HepG2 (cell line): ENCODE measurements at regions not wholly inside any gene's neighbourhood (a gene's known extent, or its start where the extent isn't known, plus 50 kb on each side); places are given as distances from the start of the nearest gene placed in this dataset.

ENCODE experiments used
- MAZ ChIP-seq, 2 experiments: sonication (generic) in 1 of 2; formaldehyde crosslinking in 1 of 2; IDR thresholded peaks; 2 replicates each; pipeline versions ENCODE4 v1.5.0 to v1.6.1; 2012 to 2020; ENCODE audit warnings: low read depth in 2 of 2, mild to moderate bottlenecking in 2 of 2, borderline replicate concordance in 1 of 2, improper control_type of control experiment in 1 of 2, low read length in 1 of 2, missing genetic modification reagents in 1 of 2, moderate library complexity in 1 of 2
- POLR2AphosphoS5 ChIP-seq: IDR thresholded peaks from 2 replicates; pipeline ENCODE4 v1.6.1; 2012; ENCODE audit warnings: low read depth, low read length
- TAF1 ChIP-seq: sonication (generic); formaldehyde crosslinking; IDR thresholded peaks from 2 replicates; pipeline ENCODE4 v1.4.0; 2020; ENCODE audit warnings: missing genetic modification reagents
- ZNF274 ChIP-seq: sonication (generic); formaldehyde crosslinking; IDR thresholded peaks from 2 replicates; pipeline ENCODE4 v1.5.1; 2020; ENCODE audit warnings: mild to moderate bottlenecking, missing genetic modification reagents
- TF ChIP-seq, protein P1 (sequence below): sonication (generic); formaldehyde crosslinking; IDR thresholded peaks from 2 replicates; pipeline ENCODE4 v1.4.0; 2020; ENCODE audit warnings: mild to moderate bottlenecking, missing genetic modification reagents
- TF ChIP-seq, protein P2 (sequence below): IDR thresholded peaks from 2 replicates; pipeline ENCODE4 v1.6.1; 2018; ENCODE audit warnings: missing genetic modification reagents
- TF ChIP-seq, protein P3 (sequence below): sonication (generic); formaldehyde crosslinking; IDR thresholded peaks from 2 replicates; pipeline ENCODE4 v1.4.0; 2020; ENCODE audit warnings: missing genetic modification reagents
- TF ChIP-seq, protein P4 (sequence below): sonication (generic); formaldehyde crosslinking; conservative IDR thresholded peaks from 2 replicates; pipeline ENCODE4 v1.4.0; 2020; ENCODE audit warnings: missing genetic modification reagents
- TF ChIP-seq, protein P5 (sequence below): conservative IDR thresholded peaks from 2 replicates; pipeline ENCODE4 v1.6.1; 2018; ENCODE audit warnings: missing genetic modification reagents
- TF ChIP-seq, protein P6 (sequence below): sonication (generic); formaldehyde crosslinking; IDR thresholded peaks from 2 replicates; pipeline ENCODE4 v1.5.0; 2020; ENCODE audit warnings: mild to moderate bottlenecking, missing genetic modification reagents, moderate library complexity

- TF ChIP-seq, protein P1, sequence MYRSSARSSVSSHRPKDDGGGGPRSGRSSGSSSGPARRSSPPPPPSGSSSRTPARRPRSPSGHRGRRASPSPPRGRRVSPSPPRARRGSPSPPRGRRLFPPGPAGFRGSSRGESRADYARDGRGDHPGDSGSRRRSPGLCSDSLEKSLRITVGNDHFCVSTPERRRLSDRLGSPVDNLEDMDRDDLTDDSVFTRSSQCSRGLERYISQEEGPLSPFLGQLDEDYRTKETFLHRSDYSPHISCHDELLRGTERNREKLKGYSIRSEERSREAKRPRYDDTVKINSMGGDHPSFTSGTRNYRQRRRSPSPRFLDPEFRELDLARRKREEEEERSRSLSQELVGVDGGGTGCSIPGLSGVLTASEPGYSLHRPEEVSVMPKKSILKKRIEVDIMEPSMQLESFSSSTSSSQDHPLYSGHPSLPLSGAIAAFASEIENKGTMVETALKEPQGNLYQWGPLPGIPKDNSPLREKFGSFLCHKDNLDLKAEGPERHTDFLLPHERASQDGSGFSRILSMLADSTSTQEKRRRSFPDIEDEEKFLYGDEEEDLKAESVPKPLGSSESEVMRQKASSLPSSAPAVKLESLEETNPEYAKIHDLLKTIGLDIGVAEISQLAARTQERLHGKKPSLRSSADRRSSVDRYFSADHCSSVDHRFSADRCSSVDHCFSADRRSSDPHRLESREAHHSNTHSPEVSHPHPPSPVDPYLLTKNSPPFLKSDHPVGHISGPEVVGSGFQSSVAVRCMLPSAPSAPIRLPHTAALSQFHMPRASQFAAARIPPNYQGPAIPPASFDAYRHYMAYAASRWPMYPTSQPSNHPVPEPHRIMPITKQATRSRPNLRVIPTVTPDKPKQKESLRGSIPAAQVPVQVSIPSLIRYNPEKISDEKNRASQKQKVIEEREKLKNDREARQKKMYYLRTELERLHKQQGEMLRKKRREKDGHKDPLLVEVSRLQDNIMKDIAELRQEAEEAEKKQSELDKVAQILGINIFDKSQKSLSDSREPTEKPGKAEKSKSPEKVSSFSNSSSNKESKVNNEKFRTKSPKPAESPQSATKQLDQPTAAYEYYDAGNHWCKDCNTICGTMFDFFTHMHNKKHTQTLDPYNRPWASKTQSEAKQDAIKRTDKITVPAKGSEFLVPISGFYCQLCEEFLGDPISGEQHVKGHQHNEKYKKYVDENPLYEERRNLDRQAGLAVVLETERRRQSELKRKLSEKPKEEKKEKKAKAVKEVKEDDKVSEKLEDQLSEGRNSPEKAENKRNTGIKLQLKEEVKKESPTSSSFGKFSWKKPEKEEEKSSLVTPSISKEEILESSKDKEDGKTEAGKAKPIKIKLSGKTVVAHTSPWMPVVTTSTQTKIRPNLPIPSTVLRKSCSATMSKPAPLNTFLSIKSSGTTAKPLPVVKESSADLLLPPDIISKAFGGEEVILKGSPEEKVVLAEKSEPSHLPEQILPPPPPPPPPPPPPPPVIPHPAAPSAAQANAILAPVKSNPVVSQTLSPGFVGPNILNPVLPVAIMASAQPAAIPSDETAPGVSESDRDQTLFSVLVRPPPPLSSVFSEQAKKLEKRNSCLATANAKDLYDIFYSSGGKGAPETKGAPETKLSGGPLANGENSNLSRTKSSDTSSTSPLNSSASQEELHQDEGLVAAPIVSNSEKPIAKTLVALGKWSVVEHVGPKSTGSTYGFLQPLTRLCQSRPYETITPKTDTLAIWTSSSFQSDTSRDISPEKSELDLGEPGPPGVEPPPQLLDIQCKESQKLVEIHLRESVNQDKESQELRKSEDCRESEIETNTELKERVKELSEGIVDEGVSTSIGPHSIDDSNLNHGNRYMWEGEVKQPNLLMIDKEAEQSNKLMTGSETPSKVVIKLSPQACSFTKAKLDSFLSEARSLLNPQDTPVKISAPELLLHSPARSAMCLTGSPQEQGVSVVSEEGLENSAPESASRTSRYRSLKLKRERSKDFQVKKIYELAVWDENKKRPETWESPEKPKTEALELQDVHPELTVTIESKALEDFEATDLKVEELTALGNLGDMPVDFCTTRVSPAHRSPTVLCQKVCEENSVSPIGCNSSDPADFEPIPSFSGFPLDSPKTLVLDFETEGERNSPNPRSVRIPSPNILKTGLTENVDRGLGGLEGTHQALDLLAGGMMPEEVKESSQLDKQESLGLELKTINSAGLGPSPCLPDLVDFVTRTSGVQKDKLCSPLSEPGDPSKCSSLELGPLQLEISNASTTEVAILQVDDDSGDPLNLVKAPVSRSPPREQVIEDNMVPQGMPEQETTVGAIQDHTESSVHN = no peak
- no peak for TF ChIP-seq MAZ (IDR thresholded peaks at IDR 0.05; ENCODE audit: borderline replicate concordance, low read depth, low read length)
- TF ChIP-seq MAZ (CRISPR knock-in tag; IDR thresholded peaks at IDR 0.05; ENCODE audit: low read depth) = no peak
- TF ChIP-seq, protein P2, sequence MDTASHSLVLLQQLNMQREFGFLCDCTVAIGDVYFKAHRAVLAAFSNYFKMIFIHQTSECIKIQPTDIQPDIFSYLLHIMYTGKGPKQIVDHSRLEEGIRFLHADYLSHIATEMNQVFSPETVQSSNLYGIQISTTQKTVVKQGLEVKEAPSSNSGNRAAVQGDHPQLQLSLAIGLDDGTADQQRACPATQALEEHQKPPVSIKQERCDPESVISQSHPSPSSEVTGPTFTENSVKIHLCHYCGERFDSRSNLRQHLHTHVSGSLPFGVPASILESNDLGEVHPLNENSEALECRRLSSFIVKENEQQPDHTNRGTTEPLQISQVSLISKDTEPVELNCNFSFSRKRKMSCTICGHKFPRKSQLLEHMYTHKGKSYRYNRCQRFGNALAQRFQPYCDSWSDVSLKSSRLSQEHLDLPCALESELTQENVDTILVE = no peak
- TF ChIP-seq, protein P3, sequence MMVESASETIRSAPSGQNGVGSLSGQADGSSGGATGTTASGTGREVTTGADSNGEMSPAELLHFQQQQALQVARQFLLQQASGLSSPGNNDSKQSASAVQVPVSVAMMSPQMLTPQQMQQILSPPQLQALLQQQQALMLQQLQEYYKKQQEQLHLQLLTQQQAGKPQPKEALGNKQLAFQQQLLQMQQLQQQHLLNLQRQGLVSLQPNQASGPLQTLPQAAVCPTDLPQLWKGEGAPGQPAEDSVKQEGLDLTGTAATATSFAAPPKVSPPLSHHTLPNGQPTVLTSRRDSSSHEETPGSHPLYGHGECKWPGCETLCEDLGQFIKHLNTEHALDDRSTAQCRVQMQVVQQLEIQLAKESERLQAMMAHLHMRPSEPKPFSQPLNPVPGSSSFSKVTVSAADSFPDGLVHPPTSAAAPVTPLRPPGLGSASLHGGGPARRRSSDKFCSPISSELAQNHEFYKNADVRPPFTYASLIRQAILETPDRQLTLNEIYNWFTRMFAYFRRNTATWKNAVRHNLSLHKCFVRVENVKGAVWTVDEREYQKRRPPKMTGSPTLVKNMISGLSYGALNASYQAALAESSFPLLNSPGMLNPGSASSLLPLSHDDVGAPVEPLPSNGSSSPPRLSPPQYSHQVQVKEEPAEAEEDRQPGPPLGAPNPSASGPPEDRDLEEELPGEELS (CRISPR knock-in tag) = no peak
- TF ChIP-seq ZNF274 = no peak
- no peak for TF ChIP-seq POLR2AphosphoS5
- TF ChIP-seq, protein P4, sequence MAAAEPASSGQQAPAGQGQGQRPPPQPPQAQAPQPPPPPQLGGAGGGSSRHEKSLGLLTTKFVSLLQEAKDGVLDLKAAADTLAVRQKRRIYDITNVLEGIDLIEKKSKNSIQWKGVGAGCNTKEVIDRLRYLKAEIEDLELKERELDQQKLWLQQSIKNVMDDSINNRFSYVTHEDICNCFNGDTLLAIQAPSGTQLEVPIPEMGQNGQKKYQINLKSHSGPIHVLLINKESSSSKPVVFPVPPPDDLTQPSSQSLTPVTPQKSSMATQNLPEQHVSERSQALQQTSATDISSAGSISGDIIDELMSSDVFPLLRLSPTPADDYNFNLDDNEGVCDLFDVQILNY (CRISPR knock-in tag) = no peak
- TF ChIP-seq, protein P5, sequence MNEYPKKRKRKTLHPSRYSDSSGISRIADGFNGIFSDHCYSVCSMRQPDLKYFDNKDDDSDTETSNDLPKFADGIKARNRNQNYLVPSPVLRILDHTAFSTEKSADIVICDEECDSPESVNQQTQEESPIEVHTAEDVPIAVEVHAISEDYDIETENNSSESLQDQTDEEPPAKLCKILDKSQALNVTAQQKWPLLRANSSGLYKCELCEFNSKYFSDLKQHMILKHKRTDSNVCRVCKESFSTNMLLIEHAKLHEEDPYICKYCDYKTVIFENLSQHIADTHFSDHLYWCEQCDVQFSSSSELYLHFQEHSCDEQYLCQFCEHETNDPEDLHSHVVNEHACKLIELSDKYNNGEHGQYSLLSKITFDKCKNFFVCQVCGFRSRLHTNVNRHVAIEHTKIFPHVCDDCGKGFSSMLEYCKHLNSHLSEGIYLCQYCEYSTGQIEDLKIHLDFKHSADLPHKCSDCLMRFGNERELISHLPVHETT (CRISPR knock-in tag) = no peak
- TF ChIP-seq TAF1 (CRISPR knock-in tag) = no peak
- TF ChIP-seq, protein P6, sequence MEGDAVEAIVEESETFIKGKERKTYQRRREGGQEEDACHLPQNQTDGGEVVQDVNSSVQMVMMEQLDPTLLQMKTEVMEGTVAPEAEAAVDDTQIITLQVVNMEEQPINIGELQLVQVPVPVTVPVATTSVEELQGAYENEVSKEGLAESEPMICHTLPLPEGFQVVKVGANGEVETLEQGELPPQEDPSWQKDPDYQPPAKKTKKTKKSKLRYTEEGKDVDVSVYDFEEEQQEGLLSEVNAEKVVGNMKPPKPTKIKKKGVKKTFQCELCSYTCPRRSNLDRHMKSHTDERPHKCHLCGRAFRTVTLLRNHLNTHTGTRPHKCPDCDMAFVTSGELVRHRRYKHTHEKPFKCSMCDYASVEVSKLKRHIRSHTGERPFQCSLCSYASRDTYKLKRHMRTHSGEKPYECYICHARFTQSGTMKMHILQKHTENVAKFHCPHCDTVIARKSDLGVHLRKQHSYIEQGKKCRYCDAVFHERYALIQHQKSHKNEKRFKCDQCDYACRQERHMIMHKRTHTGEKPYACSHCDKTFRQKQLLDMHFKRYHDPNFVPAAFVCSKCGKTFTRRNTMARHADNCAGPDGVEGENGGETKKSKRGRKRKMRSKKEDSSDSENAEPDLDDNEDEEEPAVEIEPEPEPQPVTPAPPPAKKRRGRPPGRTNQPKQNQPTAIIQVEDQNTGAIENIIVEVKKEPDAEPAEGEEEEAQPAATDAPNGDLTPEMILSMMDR (CRISPR knock-in tag) = no peak
These were observed 221.3 kb downstream of the IDS start for GRCh38 chrX:149283853-149284252.
